Embryonic facial prominence (tissue), 1 donor: ENCODE measurements at regions not wholly inside any gene's neighbourhood (a gene's known extent, or its start where the extent isn't known, plus 50 kb on each side); places are given as distances from the start of the nearest gene placed in this dataset.
"Not testable (repeated sequence)": the region's sequence is repeated elsewhere in the genome, so short reads cannot be mapped to it uniquely, and the experiment has no call there.

Experiments
- DNase-seq: peaks from one replicate; pipeline ENCODE4 v3.0.0-alpha.2; 2016; ENCODE audit errors: extremely low spot score

DNA sequence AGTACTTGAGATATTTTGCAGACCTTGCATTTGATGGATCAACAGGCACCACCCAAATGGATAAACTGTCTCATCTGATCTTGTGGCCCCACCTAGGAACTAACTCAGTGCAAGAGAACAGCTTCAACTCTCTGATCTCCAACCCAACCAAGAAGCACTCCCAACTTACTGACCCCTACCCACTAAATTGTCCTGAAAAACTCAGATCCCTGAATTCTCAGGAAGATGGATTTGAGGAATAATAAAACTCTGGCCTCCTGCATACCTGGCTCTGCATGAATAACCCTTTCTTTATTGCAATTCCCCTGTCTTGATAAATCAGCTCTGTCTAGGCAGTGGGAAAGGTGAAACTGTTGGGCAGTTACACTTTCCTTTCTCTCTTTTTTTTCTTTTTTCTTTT lies 247.9 kb downstream of the ZPLD1 start:
- no peak for DNase-seq

DNA sequence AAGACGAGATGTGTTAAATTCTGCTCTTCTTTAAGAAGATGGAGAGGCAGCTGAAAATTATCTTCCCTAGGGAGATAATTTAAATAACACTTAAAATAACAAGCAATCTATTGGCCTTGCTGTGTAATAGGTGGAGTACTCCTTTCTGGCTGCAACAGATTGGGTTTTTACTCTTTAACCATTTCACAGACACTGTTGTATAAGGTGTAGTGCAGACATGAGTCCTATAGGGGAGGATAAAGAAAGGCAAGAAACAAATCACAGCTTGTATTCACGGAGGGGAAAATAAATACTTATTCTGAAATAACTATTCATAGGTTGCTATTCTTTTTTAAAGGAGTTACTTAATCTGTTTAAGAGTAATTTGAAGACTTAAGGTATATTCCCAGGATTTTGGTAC lies 252.0 kb downstream of the ZPLD1 start:
- DNase-seq = no peak

DNA sequence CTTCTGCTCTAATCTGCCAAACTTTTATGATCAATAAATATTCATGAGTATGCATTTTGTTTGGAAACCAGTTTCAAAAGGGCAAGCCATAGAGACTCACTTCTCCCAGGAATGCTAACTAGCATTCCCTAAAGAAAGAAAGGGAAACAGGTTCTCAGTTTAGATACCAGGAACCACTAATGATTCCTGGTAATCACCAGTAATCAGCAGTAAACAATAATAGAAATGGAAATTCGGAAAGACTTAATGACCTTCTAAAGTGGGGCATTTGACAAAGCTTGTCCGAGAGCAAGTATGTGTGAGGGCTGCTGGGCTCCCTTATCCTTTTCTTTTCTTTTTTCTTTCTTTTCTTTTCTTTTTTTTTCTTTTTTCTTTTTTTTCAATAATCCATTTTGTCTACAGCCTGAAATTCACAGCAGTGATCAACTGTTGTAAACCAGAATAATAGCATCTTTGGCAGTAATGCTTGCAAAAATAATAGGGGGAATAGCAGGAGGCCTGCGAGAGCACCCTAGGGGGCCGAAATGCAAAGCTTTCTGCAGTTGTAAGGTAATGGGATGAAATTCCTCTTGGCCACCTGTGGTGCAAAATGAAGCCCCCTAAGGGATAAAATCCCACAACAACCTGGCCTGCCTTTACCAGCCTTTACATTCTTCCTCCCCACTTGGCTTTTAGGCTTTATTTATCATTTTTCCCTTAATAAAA lies 253.2 kb downstream of the ZPLD1 start:
- DNase-seq = no peak

DNA sequence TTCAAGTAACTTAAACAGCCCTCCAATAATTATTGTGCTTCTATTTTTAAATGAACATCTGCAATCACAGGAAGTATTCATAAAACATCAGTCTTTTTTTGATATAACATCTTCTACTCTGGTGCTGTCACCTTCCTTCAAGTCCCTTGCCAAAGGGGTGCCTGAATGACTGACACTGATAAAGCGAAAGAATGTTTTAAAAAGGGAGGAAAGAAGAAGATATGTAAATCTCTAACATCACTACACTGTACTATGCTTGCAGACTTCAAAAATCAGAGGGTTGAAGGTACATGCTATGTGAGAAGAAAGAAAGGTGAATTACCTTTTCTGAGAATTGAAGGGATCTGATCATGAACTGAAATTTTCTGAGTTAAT lies 253.7 kb downstream of the ZPLD1 start:
- no peak for DNase-seq

DNA sequence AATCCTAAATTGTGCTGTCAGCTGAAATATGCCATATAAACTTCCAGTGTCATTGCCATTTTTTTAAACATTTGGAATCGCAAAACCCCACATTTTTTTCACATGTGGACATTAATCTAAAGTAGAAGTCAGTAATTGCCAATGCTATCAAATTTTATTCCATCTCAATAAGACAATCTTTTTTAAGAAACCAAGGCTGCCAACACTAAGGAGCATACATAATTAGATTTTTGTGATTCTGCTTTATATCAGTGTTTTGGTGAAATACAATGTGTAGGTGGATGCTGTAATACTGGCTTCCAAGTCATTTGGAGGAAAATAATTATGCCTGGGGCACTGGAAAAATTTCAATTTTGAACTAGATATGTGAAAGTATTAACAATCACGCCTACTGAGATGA lies 256.7 kb downstream of the ZPLD1 start:
- DNase-seq = no peak

DNA sequence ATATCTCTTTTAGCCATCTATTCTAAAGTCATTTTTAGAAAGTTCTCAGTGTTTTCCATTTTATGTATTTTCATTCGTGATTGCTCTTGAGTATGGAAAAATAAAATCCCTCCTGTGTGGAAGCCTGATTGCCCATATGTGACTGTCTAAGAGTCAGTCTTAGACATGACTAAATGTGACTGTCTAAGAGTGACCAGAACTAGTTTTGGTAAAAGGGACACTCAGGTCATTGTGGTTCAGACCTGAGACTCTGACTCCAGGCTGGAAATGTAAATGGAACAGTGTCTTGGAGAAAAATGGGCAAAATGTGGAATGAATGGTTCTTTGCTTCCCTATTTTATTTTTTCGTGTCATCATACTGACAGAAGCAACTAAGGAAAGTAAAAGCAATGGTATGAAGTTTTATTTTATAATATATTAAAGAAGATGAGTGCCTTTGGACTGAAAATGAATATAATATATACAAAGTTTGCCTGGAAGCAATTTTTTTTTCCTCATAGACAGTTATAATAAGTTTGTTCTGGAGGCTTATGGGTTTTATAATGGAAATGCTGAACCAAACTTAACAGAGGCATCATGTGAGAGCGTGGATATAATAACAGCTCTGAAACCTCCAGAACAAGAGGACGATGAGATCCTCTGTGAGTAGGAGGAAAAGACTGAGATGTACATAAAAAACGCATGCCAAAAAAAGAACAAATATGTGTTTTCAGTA lies 264.4 kb downstream of the ZPLD1 start:
- no peak for DNase-seq

DNA sequence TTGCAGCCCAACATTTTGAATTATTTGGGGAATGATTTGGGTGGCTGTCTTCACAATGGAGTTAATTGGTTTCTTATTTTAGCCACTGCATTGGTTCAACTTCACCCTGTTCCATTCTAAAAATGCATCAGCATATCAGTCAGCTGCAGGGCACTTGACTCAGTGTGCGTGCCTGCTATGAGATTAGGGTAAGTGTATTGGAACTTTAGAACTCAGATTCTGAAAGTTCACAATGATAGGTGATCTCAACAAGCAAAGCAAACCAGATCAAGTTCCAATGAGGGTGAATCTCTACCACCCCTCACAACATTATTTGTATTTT lies 265.0 kb downstream of the ZPLD1 start:
- no peak for DNase-seq

DNA sequence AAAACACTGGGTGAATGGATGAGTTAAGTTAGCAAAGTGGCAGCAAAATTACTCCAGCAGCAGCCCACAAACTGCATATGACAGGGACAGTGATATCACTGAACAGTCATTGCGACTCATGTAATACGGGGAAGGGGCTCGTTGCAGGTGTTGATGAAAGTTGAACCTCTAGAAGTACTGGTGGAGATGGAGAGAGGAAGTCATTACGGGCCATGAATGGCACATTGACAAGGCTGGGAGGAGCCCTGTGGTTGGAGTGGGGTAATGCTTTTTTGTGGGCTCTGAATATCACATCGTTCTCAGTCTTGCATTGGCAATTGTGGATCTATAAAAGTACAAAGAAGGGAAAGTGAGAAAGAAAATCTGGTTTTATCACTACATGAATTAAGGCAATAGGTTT lies 278.1 kb downstream of the ZPLD1 start:
- DNase-seq = no peak

DNA sequence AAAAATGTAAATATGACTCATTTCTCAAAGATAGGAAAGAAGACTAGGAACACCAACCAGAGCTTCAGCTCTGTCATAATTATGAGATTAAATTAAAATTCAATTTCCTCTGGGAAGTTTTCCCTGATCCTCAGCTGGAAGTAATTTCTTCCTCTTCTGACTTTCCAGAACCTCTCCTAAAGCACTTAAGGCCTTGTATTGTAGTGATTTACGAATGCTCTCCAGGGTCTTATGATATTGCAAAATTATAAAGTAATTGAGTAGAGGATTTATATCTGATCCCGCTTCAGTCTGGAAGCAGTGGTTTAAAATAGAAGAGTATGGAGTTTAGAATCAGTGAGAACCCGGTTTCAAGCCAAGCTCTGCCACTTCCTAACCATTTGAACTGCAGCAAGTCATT lies 279.8 kb downstream of the ZPLD1 start:
- DNase-seq = no peak

DNA sequence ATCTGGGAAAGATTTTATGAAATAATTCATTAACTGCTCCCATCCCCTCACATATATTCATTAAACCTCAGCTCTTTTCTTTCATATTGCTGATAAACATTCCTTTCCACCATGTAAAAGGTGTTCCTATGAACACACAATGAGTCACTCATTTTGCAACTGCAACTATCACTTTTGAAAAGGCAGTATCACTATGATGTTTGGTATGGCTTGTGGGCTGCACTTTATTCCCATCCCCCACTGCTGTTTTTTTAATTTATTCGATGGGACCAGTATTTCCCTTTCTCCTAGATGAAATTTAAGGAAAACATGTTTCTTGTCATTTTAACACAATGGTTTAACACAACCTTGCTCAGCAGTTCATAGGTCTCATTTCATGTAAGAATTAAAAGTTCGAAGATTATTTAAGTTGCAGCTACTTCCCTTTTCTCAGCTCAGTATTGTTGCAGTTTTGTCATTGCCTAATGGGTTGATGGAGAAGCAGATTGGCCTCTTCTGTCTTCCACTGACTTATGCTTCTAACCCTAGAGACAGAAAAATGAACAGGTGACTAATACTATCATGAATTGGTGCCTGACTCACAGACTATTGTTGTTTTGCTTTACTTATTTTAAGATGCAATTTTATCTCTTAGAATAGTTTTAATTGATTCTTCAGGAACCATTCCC lies 280.3 kb downstream of the ZPLD1 start:
- DNase-seq = no peak

DNA sequence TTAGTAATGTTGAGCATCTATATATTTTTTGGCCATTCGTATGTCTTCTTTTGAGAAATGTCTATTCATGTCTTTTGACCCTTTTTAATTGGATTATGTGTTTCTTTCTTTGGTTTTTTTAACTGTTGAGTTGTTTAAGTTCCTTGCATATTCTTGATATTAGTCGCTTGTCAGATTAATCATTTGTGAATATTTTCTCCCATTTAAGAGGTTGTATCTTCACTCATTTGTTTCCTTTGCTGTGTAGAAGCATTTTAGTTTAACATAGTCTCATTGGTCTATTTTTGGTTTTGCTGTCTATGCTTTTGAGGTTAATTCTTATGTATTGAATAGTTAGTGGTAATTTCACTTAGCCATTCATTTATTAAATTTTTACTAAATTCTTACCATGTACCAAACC lies 283.8 kb downstream of the ZPLD1 start:
- no peak for DNase-seq

DNA sequence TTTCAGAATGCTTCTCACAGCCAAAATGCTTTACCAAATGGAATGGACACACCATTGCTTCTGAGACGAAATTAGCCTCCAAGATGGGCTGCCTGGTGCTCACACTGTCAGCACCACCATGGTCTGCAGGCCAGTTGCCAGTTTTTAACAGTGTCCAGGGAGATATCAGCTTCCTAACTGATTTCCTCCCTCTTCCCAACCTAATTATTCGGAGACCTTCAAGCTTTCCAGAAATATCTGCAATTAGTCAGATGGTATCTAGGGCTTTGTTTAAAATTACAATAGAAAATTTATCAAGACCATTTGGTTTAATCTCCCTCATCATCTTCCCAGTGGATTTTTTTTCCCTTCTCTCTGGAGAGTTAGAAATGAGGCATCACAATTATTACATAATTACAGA lies 287.5 kb downstream of the ZPLD1 start:
- DNase-seq = no peak

DNA sequence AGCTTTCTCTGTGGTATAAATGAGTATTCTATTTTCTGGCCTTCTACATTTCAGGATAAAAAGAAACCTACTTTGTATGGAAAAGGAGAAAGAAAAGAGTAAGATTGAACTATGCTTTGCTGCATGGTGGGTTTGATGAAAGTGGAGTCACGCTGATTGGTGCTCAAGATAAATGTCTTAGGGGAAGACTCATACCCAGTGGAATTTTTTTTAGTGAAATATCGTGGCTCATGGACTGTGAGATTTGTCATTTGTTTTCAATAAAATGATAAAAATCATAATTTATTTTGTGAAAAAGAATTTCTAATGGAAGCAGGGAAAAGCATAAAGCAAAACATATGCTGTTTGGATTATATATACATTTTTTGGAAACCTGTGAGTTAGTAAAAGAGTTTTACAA lies 292.5 kb downstream of the ZPLD1 start:
- no peak for DNase-seq

DNA sequence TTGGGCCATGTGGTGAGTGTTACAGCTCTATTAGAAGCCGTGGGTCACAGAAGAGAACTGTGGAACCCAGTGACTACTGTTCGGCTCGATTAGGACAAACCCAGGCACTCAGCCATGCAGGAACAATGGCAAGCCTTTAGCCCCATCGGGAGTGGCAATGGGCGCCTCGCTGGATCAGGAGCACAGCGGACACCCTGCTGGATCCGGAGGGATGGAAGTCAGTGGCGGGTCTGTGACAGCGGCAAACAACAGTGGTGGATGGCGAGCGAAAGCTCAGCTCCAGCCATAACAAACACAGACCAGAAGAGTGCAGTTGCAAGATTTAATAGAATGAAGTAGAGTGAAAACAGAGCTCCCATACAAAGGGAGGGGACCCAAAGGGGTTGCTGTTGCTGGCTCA lies 297.8 kb downstream of the ZPLD1 start:
- not testable (repeated sequence) for DNase-seq

DNA sequence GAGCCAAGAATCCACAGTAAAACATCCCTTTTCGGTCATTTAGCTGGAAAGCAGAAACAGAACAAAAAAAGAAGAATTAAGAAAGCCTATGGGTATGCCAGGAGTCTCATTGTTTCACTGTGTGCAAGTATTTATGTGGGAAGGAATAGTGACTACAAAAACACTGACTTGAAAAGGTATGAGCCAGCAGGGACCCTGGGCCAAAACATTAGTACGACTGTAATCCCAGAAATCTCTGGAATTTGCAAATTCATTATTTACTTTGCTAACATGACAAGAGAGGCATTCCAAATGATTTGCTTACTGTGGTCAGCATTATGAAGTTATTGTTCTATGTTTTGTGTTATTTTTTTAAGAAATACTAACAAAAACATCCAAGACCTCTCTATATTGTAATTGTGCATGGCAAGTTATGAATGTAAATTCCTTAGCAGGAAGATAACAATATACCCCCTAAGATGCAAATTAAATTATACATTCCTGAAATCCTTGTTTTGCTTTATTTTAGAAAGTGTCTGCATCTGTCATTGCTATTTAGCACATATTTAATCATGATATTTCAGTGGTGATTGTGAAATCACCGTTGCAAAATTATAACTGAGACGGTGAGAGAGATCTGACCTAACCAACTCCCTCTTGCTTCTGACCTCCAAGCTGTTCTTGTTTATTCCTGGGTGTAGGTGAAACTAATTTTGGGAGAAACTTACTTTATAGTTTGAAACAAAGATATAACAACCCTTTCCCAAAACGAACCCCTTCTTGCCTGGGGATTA lies 299.2 kb downstream of the ZPLD1 start:
- DNase-seq = no peak

DNA sequence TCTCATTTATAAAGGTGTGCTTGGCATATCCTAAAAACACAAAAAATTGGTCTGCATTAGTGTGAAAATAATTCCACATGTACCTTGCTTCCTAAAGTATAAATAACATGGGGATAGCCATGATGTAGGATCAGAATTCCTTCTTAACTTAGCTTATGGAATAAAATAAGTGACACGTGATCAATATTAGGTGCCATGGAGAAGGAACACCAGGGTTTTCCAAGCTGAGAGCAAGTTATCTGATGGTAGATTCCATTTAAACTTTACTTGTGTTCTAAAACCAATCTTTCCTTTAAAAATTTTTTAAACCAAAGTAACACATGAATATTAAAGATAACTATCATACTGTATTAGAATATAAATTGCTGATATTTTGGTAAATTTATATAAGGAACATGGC lies 300.5 kb downstream of the ZPLD1 start:
- DNase-seq = no peak

DNA sequence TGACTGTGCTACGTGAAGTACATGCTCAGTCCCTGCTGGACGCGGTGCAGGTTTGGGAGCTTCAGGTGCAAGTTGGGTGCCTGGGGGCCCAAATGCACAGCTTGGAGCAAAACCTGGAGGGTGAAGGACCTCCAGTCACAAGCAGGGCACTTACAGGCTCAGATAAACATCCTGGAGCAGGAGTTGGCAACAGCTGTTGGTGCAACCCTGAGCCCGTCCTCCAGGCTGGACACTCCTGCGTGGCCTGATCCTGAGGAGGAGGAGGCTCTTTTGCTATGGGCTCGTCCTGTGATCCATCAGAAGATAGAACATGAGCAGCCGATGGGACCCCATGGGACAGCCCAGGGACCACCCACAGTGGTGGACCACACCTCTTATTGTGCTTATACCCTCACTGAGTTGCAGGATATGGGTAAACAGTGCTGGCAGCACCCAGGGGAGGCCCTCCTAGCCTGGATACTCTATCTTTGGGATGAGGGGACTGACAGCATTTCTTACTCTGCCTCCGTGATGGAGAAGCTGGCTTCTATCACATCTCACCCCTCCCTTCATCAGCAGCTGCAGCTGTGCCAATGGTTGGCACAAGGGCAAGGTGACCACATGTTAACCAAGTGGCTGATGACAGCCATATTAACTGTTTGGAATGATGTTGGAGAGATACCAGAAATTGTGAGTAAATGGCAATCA lies 301.6 kb downstream of the ZPLD1 start:
- DNase-seq = no peak

DNA sequence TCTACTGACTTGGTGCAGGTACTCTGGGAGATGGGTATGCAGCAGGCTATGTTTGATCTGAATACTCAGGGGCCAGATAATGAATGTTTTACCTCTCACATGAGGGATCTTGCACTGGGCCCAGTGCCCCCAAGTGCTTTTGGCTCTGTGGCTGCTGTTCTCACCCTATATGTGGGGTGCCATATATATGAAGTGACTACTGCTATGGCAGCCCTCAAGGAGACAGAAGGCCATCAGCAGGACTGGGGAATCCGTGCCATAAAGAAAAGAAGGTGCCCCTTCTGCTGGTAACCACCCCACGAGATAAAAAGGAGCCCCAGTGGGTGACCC lies 302.1 kb downstream of the ZPLD1 start:
- DNase-seq = no peak

DNA sequence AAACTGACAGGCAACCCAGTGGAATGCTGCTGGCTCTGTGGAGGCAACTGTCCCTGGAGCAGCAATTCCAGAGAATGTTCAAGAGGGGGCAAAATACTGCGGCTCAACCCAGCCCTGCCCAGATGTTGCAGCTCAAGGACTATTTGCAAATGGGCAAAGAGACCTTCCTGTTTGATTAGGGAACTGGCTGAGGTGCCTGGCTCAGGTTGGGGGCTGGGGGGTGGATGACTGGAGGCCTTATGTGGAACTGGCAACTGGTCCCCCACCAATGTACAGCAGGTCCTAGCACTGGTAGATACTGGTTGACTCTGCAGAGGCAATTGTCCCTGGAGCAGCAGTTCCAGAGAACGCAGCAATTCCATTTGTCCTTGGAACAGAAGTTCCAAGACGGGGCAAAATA lies 302.5 kb downstream of the ZPLD1 start:
- DNase-seq = no peak

DNA sequence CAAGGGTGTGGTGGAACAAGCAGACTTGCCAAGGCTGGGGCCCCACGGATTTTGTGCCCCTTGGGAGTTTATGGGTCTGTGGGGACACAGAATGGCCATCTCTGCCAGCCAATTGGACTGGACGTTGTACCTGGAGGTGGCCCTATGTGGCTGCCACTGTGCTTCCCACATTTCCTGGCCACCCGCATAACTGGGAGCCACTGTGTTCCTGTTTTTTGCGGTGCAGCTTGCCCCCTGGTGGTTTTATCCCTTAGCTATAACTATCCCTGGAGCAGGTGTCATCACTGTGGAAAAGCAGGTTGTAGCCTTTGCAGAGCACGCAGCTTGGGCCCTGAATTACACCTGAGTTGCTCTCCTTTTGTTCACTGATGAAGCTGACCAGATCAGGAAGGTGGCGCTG lies 306.3 kb downstream of the ZPLD1 start:
- no peak for DNase-seq

DNA sequence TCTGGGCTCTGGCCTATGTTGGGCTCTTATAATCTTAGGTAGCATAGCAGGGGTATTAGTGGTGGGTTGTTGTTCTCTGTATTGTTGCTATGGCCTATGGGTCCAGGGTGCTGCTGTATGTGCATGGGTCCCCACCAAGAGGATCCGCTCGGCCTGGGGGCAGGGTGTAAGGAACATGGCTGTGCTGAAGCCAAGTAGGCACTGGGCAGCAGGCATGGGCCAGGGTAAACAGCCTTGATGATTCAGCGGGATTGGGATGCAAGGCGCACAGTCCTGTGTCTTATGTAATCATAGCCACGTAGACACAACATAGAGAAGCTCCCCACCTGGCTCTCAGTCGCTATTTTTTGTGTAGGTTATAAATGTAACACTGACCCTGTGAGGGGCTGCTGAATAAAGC lies 306.9 kb downstream of the ZPLD1 start:
- DNase-seq = no peak

DNA sequence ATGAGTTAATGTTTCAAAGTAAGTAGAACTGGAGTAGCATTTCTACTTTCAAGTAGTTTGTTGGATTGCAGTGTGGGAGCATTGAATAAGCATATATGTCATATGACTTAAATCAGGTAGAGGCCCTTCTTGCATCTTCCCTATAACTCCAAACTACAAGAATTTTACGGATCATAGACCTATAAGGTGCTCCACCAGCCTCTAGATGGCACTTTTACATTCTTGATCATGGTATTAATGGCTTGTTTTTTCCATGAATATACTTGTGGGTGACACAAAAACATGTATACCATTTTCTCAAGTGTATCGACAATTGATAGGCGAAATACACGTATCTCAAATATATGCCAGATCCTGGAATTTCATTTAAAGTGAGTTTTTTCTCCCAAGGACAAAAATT lies 311.1 kb downstream of the ZPLD1 start:
- DNase-seq = no peak
